HEK293T (cell line): ENCODE measurements at regions not wholly inside any gene's neighbourhood (a gene's known extent, or its start where the extent isn't known, plus 50 kb on each side); places are given as distances from the start of the nearest gene placed in this dataset.

Experiments used
- ARNT ChIP-seq: fragments of 450-650 bp; IDR thresholded peaks from 2 replicates; pipeline ENCODE4 v1.6.1; 2017; ENCODE audit warnings: mild to moderate bottlenecking
- BHLHE40 ChIP-seq: fragments of 450-650 bp; IDR thresholded peaks from 2 replicates; pipeline ENCODE4 v1.6.1; 2016; ENCODE audit warnings: mild to moderate bottlenecking, moderate library complexity, borderline replicate concordance
- FOXA1 ChIP-seq: fragments of 450-650 bp; IDR thresholded peaks from 2 replicates; pipeline ENCODE4 v1.6.1; 2016; ENCODE audit warnings: mild to moderate bottlenecking
- FOXK2 ChIP-seq: fragments of 450-650 bp; IDR thresholded peaks from 2 replicates; pipeline ENCODE4 v1.6.1; 2016; ENCODE audit warnings: mild to moderate bottlenecking
- FOXM1 ChIP-seq: fragments of 450-650 bp; IDR thresholded peaks from 2 replicates; pipeline ENCODE4 v1.6.1; 2017; ENCODE audit warnings: mild to moderate bottlenecking, borderline replicate concordance
- HDGF ChIP-seq: fragments of 450-650 bp; IDR thresholded peaks from 2 replicates; pipeline ENCODE4 v1.6.1; 2017; ENCODE audit warnings: antibody characterized with exemption, borderline replicate concordance
- L3MBTL2 ChIP-seq: fragments of 450-650 bp; conservative IDR thresholded peaks from 2 replicates; pipeline ENCODE4 v1.6.1; 2016; ENCODE audit warnings: mild to moderate bottlenecking
- LEF1 ChIP-seq: fragments of 450-650 bp; IDR thresholded peaks from 2 replicates; pipeline ENCODE4 v1.6.1; 2017; ENCODE audit warnings: mild to moderate bottlenecking, borderline replicate concordance
- PKNOX1 ChIP-seq: fragments of 450-650 bp; IDR thresholded peaks from 2 replicates; pipeline ENCODE4 v1.6.1; 2016
- TARDBP ChIP-seq: fragments of 450-650 bp; IDR thresholded peaks from 2 replicates; pipeline ENCODE4 v1.6.1; 2016

- TF ChIP-seq TARDBP (no peak), PKNOX1 (no peak), FOXK2 (no peak), L3MBTL2 (no peak), FOXM1 (no peak), ARNT (no peak), FOXA1 (no peak), HDGF (no peak), LEF1 (no peak), BHLHE40 (no peak)
These were observed 254.0 kb upstream of the SOX2 start for GRCh38 chr3:181457756-181458155.
